ENCODE measurements at regions not wholly inside any gene's neighbourhood (a gene's known extent, or its start where the extent isn't known, plus 50 kb on each side); places are given as distances from the start of the nearest gene placed in this dataset.

- WGBS, 2 experiments (ENCODE audit: insufficient coverage in 1 of 2, insufficient read length in 1 of 2) = 96% methylated on average over 2 of the region's 2 CpGs; no CpG with 5 or more reads in 1 of the 2 experiments
- peaks cover 30% of the 10 kb centered on the region for H3K4me1 Mint-ChIP-seq
Observed at GRCh38 chr5:61821561-61821960, 484.4 kb upstream of the KIF2A start.

GRCh38 chr5:61822584-61822983 is 483.4 kb upstream of the KIF2A start:
- Histone ChIP-seq H3K4me3 (ENCODE audit: low read length) (no peak overlapping the region), H3K4me1 (ENCODE audit: control insufficient read depth, insufficient read depth, low read length) (peaks cover 3% of the 10 kb centered on the region), H3K9ac (ENCODE audit: extremely low read depth, low read length, poor library complexity, severe bottlenecking) (no peak overlapping the region), H3K36me3 (ENCODE audit: control insufficient read depth, insufficient read depth, low read length) (no peaks in the 10 kb centered on the region), H3K27ac (ENCODE audit: low read depth, low read length) (no peak overlapping the region), H3K27me3 (ENCODE audit: control insufficient read depth, insufficient read depth, low read length, poor library complexity, severe bottlenecking) (peaks cover 30% of the 10 kb centered on the region), H3K9me3 (ENCODE audit: control insufficient read depth, low read length) (peaks cover 6% of the 10 kb centered on the region)
- Mint-ChIP-seq H3K27me3 (ENCODE audit: insufficient read depth) (peaks cover 21% of the 10 kb centered on the region), H3K9me3 (peaks cover 3% of the 10 kb centered on the region), H3K4me3 (no peak overlapping the region), H3K4me1 (peaks cover 20% of the 10 kb centered on the region), H3K27ac (no peak overlapping the region), H3K36me3 (ENCODE audit: low read depth) (no peaks in the 10 kb centered on the region)
- DNase-seq = no peak
- WGBS, 2 experiments (ENCODE audit: insufficient coverage in 1 of 2, insufficient read length in 1 of 2) = 97 to 100% methylated on average over 1 to 5 of the region's 5 CpGs
- TF ChIP-seq CTCF (conservative IDR thresholded peaks at IDR 0.05) = no peak

More at GRCh38 chr5:61821561-61821960, 484.4 kb upstream of the KIF2A start:
- H3K9me3 ChIP-seq (ENCODE audit: control insufficient read depth, low read length) = peaks cover 6% of the 10 kb centered on the region
- no peaks in the 10 kb centered on the region for H3K36me3 Mint-ChIP-seq (ENCODE audit: low read depth)
- no peak overlapping the region for H3K9ac ChIP-seq (ENCODE audit: extremely low read depth, low read length, poor library complexity, severe bottlenecking)
- H3K27ac Mint-ChIP-seq = no peak overlapping the region
- H3K4me3 ChIP-seq (ENCODE audit: low read length) = no peak overlapping the region
- H3K4me3 Mint-ChIP-seq = no peak overlapping the region
- no peak for DNase-seq
- peaks cover 11% of the 10 kb centered on the region for H3K27me3 Mint-ChIP-seq (ENCODE audit: insufficient read depth)
- no peaks in the 10 kb centered on the region for H3K36me3 ChIP-seq (ENCODE audit: control insufficient read depth, insufficient read depth, low read length)
- H3K27ac ChIP-seq (ENCODE audit: low read depth, low read length) = no peak overlapping the region
- H3K9me3 Mint-ChIP-seq = peaks cover 3% of the 10 kb centered on the region
- H3K27me3 ChIP-seq (ENCODE audit: control insufficient read depth, insufficient read depth, low read length, poor library complexity, severe bottlenecking) = peaks cover 20% of the 10 kb centered on the region
- no peak for TF ChIP-seq CTCF (conservative IDR thresholded peaks at IDR 0.05)
- peaks cover 7% of the 10 kb centered on the region for H3K4me1 ChIP-seq (ENCODE audit: control insufficient read depth, insufficient read depth, low read length)

DNA sequence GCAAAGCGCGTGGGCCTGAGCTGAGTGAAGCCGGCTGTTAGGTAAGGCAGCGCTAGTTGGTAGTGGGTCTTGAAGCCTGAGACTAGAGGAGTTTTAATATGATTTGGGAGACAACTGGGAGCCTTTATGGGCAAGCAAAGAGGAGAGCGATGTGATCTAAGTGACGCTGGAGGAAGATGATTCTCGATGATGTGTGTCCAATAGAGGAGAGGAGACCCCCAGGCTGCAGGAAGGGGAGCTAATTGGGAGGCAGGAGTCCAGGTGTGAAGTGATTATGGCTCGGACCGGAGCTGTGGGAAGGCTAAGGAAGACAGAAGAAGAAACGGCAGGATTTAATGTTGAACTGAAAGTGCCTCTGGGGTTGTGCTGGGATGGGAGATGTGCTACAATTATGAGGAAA is 482.9 kb upstream of the KIF2A start:
- H3K4me3 Mint-ChIP-seq = no peak overlapping the region
- DNase-seq = no peak
- Histone ChIP-seq H3K9ac (ENCODE audit: extremely low read depth, low read length, poor library complexity, severe bottlenecking) (no peak overlapping the region), H3K36me3 (ENCODE audit: control insufficient read depth, insufficient read depth, low read length) (no peaks in the 10 kb centered on the region), H3K9me3 (ENCODE audit: control insufficient read depth, low read length) (peaks cover 6% of the 10 kb centered on the region), H3K4me3 (ENCODE audit: low read length) (no peak overlapping the region), H3K27ac (ENCODE audit: low read depth, low read length) (no peak overlapping the region), H3K4me1 (ENCODE audit: control insufficient read depth, insufficient read depth, low read length) (peaks cover 3% of the 10 kb centered on the region), H3K27me3 (ENCODE audit: control insufficient read depth, insufficient read depth, low read length, poor library complexity, severe bottlenecking) (peaks cover 35% of the 10 kb centered on the region)
- 91 to 96% methylated on average over 8 to 10 of the region's 10 CpGs for WGBS, 2 experiments (ENCODE audit: insufficient coverage in 1 of 2, insufficient read length in 1 of 2)
- peaks cover 21% of the 10 kb centered on the region for H3K27me3 Mint-ChIP-seq (ENCODE audit: insufficient read depth)
- H3K9me3 Mint-ChIP-seq = peaks cover 3% of the 10 kb centered on the region
- H3K27ac Mint-ChIP-seq = no peak overlapping the region
- peaks cover 18% of the 10 kb centered on the region for H3K4me1 Mint-ChIP-seq
- TF ChIP-seq CTCF (conservative IDR thresholded peaks at IDR 0.05) = no peak
- no peaks in the 10 kb centered on the region for H3K36me3 Mint-ChIP-seq (ENCODE audit: low read depth)
